ENCODE measurements at regions not wholly inside any gene's neighbourhood (a gene's known extent, or its start where the extent isn't known, plus 50 kb on each side); places are given as distances from the start of the nearest gene placed in this dataset.

GRCh38 chr9:115335439-115335838 is 217.5 kb upstream of the TNC start:
- TF ChIP-seq, protein P1, sequence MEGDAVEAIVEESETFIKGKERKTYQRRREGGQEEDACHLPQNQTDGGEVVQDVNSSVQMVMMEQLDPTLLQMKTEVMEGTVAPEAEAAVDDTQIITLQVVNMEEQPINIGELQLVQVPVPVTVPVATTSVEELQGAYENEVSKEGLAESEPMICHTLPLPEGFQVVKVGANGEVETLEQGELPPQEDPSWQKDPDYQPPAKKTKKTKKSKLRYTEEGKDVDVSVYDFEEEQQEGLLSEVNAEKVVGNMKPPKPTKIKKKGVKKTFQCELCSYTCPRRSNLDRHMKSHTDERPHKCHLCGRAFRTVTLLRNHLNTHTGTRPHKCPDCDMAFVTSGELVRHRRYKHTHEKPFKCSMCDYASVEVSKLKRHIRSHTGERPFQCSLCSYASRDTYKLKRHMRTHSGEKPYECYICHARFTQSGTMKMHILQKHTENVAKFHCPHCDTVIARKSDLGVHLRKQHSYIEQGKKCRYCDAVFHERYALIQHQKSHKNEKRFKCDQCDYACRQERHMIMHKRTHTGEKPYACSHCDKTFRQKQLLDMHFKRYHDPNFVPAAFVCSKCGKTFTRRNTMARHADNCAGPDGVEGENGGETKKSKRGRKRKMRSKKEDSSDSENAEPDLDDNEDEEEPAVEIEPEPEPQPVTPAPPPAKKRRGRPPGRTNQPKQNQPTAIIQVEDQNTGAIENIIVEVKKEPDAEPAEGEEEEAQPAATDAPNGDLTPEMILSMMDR (IDR thresholded peaks at IDR 0.05) = no peak
- TF ChIP-seq POLR2AphosphoS5 (IDR thresholded peaks at IDR 0.05) = no peak
- no peak for TF ChIP-seq POLR2A (IDR thresholded peaks at IDR 0.05)

Measured in upper lobe of left lung (tissue), 4 donors.